GM12878 (cell line): ENCODE measurements at regions not wholly inside any gene's neighbourhood (a gene's known extent, or its start where the extent isn't known, plus 50 kb on each side); places are given as distances from the start of the nearest gene placed in this dataset.

ENCODE experiments used
- BMI1 ChIP-seq: fragments of 450-650 bp; IDR thresholded peaks from 2 replicates; pipeline ENCODE4 v1.6.1; 2016; ENCODE audit warnings: mild to moderate bottlenecking, moderate library complexity, borderline replicate concordance
- FOS ChIP-seq: IDR thresholded peaks from 3 replicates; pipeline ENCODE4 v1.6.1; 2011; ENCODE audit warnings: borderline replicate concordance; ENCODE audit not compliant: insufficient read length; ENCODE audit errors: extremely low read depth
- FOXM1 ChIP-seq: IDR thresholded peaks from 2 replicates; pipeline ENCODE4 v1.6.1; 2012; ENCODE audit warnings: low read depth, mild to moderate bottlenecking, inconsistent platforms, low read length, moderate library complexity
- GATAD2B ChIP-seq: fragments of 450-650 bp; conservative IDR thresholded peaks from 2 replicates; pipeline ENCODE4 v1.6.1; 2017; ENCODE audit warnings: low read depth, mild to moderate bottlenecking, moderate library complexity
- LARP7 ChIP-seq: fragments of 450-650 bp; IDR thresholded peaks from 2 replicates; pipeline ENCODE4 v1.6.1; 2017; ENCODE audit warnings: mild to moderate bottlenecking
- MXI1 ChIP-seq: fragments of 150-350 bp; IDR thresholded peaks from 2 replicates; pipeline ENCODE4 v1.6.1; 2011; ENCODE audit warnings: low read depth, mild to moderate bottlenecking, inconsistent platforms, low read length, improper control_type of control experiment
- NR2F1 ChIP-seq: fragments of 450-650 bp; conservative IDR thresholded peaks from 2 replicates; pipeline ENCODE4 v1.6.1; 2017; ENCODE audit warnings: mild to moderate bottlenecking
- PAX8 ChIP-seq: fragments of 450-650 bp; IDR thresholded peaks from 2 replicates; pipeline ENCODE4 v1.6.1; 2017; ENCODE audit warnings: mild to moderate bottlenecking, moderate library complexity
- SMC3 ChIP-seq: IDR thresholded peaks from 2 replicates; pipeline ENCODE4 v1.6.1; 2011; ENCODE audit warnings: low read length, improper control_type of control experiment, borderline replicate concordance
- ZBED1 ChIP-seq: IDR thresholded peaks from 2 replicates; pipeline ENCODE4 v1.6.1; 2016; ENCODE audit warnings: borderline replicate concordance
- ZNF207 ChIP-seq: fragments of 450-650 bp; IDR thresholded peaks from 2 replicates; pipeline ENCODE4 v1.6.1; 2014; ENCODE audit warnings: antibody characterized with exemption, mild to moderate bottlenecking, borderline replicate concordance
- TF ChIP-seq, protein P1 (sequence below): fragments of 450-650 bp; formaldehyde crosslinking; IDR thresholded peaks from 2 replicates; pipeline ENCODE4 v1.4.0; 2020; ENCODE audit warnings: mild to moderate bottlenecking, moderate library complexity
- TF ChIP-seq, protein P2 (sequence below): fragments of 450-650 bp; IDR thresholded peaks from 2 replicates; pipeline ENCODE4 v1.6.1; 2017; ENCODE audit warnings: mild to moderate bottlenecking, low read depth, inconsistent platforms; ENCODE audit not compliant: poor library complexity, severe bottlenecking
- TF ChIP-seq, protein P3 (sequence below): IDR thresholded peaks from 2 replicates; pipeline ENCODE4 v1.6.1; 2011; ENCODE audit warnings: low read depth, mild to moderate bottlenecking, low read length, moderate library complexity, borderline replicate concordance; ENCODE audit errors: extremely low read depth
- TF ChIP-seq, protein P4 (sequence below): fragments of 450-650 bp; IDR thresholded peaks from 2 replicates; pipeline ENCODE4 v1.6.1; 2016; ENCODE audit warnings: mild to moderate bottlenecking
- TF ChIP-seq, protein P5 (sequence below): IDR thresholded peaks from 2 replicates; pipeline ENCODE4 v1.6.1; 2012; ENCODE audit warnings: improper control_type of control experiment, low read depth, low read length; ENCODE audit not compliant: insufficient replicate concordance

DNA sequence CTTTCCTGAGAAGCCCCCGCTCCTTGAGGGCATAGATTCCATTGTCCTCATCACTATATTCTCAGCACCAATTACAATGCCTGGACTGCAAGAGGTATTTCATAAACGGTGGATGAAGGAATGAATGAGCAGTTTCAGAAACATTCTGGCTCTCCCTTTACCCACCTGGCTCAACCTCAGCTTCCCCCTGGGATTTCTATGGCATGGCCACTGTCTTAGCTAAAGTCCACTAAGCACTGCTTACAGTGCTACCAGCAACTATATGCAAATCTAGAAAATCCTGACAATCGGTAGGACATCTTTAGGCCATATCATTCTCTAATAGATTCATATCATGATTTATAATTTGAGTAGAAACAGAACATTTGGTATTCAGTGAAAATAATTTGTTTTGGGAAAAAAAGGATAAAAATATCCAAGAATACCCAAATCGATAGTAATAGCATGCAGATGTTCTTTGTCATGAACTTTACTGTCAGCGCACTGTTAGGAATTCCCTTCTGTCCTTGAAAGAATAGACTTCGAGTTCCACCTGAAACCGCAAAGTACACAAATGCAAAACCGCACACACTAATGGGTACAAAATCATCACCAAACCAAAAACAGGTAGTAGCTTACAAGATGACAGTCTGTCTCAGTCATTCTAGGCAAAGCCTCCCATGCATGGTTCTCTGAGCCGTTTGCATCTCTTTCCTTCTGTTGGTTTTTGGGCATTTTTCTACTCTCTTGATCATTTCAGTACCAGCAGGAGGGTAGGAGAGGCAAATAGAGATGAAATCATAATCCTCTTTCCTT lies 303.6 kb upstream of the ID2 start (continued):
- TF ChIP-seq FOXM1, result peak; percentile 81; the same call in 1 of the 2 replicates
- TF ChIP-seq, protein P1, sequence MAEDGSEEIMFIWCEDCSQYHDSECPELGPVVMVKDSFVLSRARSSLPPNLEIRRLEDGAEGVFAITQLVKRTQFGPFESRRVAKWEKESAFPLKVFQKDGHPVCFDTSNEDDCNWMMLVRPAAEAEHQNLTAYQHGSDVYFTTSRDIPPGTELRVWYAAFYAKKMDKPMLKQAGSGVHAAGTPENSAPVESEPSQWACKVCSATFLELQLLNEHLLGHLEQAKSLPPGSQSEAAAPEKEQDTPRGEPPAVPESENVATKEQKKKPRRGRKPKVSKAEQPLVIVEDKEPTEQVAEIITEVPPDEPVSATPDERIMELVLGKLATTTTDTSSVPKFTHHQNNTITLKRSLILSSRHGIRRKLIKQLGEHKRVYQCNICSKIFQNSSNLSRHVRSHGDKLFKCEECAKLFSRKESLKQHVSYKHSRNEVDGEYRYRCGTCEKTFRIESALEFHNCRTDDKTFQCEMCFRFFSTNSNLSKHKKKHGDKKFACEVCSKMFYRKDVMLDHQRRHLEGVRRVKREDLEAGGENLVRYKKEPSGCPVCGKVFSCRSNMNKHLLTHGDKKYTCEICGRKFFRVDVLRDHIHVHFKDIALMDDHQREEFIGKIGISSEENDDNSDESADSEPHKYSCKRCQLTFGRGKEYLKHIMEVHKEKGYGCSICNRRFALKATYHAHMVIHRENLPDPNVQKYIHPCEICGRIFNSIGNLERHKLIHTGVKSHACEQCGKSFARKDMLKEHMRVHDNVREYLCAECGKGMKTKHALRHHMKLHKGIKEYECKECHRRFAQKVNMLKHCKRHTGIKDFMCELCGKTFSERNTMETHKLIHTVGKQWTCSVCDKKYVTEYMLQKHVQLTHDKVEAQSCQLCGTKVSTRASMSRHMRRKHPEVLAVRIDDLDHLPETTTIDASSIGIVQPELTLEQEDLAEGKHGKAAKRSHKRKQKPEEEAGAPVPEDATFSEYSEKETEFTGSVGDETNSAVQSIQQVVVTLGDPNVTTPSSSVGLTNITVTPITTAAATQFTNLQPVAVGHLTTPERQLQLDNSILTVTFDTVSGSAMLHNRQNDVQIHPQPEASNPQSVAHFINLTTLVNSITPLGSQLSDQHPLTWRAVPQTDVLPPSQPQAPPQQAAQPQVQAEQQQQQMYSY (CRISPR knock-in tag), result no peak
- TF ChIP-seq, protein P2, sequence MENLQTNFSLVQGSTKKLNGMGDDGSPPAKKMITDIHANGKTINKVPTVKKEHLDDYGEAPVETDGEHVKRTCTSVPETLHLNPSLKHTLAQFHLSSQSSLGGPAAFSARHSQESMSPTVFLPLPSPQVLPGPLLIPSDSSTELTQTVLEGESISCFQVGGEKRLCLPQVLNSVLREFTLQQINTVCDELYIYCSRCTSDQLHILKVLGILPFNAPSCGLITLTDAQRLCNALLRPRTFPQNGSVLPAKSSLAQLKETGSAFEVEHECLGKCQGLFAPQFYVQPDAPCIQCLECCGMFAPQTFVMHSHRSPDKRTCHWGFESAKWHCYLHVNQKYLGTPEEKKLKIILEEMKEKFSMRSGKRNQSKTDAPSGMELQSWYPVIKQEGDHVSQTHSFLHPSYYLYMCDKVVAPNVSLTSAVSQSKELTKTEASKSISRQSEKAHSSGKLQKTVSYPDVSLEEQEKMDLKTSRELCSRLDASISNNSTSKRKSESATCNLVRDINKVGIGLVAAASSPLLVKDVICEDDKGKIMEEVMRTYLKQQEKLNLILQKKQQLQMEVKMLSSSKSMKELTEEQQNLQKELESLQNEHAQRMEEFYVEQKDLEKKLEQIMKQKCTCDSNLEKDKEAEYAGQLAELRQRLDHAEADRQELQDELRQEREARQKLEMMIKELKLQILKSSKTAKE, result peak; percentile 33
- no peak; the same call in 1 of the 2 replicates for TF ChIP-seq BMI1
- TF ChIP-seq PAX8, result no peak
- TF ChIP-seq ZNF207, result no peak
- no peak for TF ChIP-seq FOS
- peak; percentile 35; the same call in 1 of the 2 replicates for TF ChIP-seq NR2F1
- TF ChIP-seq, protein P3, sequence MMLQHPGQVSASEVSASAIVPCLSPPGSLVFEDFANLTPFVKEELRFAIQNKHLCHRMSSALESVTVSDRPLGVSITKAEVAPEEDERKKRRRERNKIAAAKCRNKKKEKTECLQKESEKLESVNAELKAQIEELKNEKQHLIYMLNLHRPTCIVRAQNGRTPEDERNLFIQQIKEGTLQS, result no peak
- TF ChIP-seq, protein P4, sequence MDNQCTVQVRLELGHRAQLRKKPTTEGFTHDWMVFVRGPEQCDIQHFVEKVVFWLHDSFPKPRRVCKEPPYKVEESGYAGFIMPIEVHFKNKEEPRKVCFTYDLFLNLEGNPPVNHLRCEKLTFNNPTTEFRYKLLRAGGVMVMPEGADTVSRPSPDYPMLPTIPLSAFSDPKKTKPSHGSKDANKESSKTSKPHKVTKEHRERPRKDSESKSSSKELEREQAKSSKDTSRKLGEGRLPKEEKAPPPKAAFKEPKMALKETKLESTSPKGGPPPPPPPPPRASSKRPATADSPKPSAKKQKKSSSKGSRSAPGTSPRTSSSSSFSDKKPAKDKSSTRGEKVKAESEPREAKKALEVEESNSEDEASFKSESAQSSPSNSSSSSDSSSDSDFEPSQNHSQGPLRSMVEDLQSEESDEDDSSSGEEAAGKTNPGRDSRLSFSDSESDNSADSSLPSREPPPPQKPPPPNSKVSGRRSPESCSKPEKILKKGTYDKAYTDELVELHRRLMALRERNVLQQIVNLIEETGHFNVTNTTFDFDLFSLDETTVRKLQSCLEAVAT, result peak; percentile 94
- TF ChIP-seq LARP7, result no peak
- TF ChIP-seq, protein P5, sequence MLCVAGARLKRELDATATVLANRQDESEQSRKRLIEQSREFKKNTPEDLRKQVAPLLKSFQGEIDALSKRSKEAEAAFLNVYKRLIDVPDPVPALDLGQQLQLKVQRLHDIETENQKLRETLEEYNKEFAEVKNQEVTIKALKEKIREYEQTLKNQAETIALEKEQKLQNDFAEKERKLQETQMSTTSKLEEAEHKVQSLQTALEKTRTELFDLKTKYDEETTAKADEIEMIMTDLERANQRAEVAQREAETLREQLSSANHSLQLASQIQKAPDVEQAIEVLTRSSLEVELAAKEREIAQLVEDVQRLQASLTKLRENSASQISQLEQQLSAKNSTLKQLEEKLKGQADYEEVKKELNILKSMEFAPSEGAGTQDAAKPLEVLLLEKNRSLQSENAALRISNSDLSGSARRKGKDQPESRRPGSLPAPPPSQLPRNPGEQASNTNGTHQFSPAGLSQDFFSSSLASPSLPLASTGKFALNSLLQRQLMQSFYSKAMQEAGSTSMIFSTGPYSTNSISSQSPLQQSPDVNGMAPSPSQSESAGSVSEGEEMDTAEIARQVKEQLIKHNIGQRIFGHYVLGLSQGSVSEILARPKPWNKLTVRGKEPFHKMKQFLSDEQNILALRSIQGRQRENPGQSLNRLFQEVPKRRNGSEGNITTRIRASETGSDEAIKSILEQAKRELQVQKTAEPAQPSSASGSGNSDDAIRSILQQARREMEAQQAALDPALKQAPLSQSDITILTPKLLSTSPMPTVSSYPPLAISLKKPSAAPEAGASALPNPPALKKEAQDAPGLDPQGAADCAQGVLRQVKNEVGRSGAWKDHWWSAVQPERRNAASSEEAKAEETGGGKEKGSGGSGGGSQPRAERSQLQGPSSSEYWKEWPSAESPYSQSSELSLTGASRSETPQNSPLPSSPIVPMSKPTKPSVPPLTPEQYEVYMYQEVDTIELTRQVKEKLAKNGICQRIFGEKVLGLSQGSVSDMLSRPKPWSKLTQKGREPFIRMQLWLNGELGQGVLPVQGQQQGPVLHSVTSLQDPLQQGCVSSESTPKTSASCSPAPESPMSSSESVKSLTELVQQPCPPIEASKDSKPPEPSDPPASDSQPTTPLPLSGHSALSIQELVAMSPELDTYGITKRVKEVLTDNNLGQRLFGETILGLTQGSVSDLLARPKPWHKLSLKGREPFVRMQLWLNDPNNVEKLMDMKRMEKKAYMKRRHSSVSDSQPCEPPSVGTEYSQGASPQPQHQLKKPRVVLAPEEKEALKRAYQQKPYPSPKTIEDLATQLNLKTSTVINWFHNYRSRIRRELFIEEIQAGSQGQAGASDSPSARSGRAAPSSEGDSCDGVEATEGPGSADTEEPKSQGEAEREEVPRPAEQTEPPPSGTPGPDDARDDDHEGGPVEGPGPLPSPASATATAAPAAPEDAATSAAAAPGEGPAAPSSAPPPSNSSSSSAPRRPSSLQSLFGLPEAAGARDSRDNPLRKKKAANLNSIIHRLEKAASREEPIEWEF, result no peak
- TF ChIP-seq SMC3, result no peak
- peak; percentile 78 for TF ChIP-seq ZBED1
- TF ChIP-seq MXI1, result no peak
- TF ChIP-seq GATAD2B, result no peak
